Pancreas (tissue), 10 donors: ENCODE measurements at regions not wholly inside any gene's neighbourhood (a gene's known extent, or its start where the extent isn't known, plus 50 kb on each side); places are given as distances from the start of the nearest gene placed in this dataset.

Experiments used
- ATAC-seq, 4 donors: fragments of 200-7000 bp; cut with Tn5 transposase; one replicate each; pipeline versions ENCODE4 v1.8.0 to v1.9.1; 2020; ENCODE audit warnings: mild to moderate bottlenecking in 4 of 4, moderate library complexity in 4 of 4
- DNase-seq, 6 donors: peaks; one replicate each; pipeline ENCODE4 v3.0.0-alpha.2; 2020
- FAIRE-seq: peaks from 2 replicates; lab custom pipeline; 2012; peaks lifted over from hg19 to GRCh38; lab: Jason Lieb, UNC
- H3K27ac ChIP-seq, 4 donors: fragments of 200-600 bp; sonication (generic); 1 replicate in 3 of 4; 2 replicates in 1 of 4; pipeline versions ENCODE4 v1.5.0 to v1.8.0; 2020
- H3K27me3 ChIP-seq, 4 donors: fragments of 200-600 bp; one replicate each; pipeline ENCODE4 v1.8.0; 2021
- H3K36me3 ChIP-seq, 3 donors: fragments of 200-600 bp; sonication (generic) in 1 of 3; one replicate each; pipeline versions ENCODE4 v1.5.0 to v1.8.0; 2020 to 2021
- H3K4me1 ChIP-seq, 3 donors: fragments of 200-600 bp; one replicate each; pipeline ENCODE4 v1.8.0; 2021
- H3K4me3 ChIP-seq, 4 donors: fragments of 200-600 bp; sonication (generic) in 2 of 4; one replicate each; pipeline versions ENCODE4 v1.5.0 to v1.8.0; 2020 to 2021
- H3K9me3 ChIP-seq, 4 donors: fragments of 200-600 bp; one replicate each; pipeline ENCODE4 v1.8.0; 2021
- WGBS, 2 donors: extraction: QIAGEN DNeasy Blood & Tissue Kit; methylation state at CpG; one replicate each; pipeline ENCODE4 v1.1.7; 2013; 5-methylcytosine and 5-hydroxymethylcytosine counted together
- intact Hi-C, 3 donors: fragments of 100-400 bp; cut with DNase I; formaldehyde crosslinking; loops; one replicate each; pipeline versions ENCODE4 v1.11.1 to v1.14.2; 2022
- TF ChIP-seq, protein P1 (sequence below), 4 donors: fragments of 200-600 bp; sonication (generic) in 3 of 4; IDR thresholded peaks; one replicate each; pipeline versions ENCODE4 v1.5.0 to v1.8.0; 2021; ENCODE audit warnings: antibody characterized with exemption in 4 of 4
- donor health status: healthy with polysubstance abuse.
- donor health status: DM: no; HTN: no; CAD: no; lungs with moderate emphysema.
- donor health status: DM: no; HTN: no; CAD: no.
- donor health status: control.
- donor health status: control.
- donor health status: Bipolar disorder and iron deficiency.
- donor health status: DM: yes; HTN: yes; CAD: no.
- donor health status: DM: no; HTN: no; CAD: no.
- donor health status: DM: no; HTN: no; CAD: no.
- donor health status: DM: yes; HTN: yes; CAD: no.

DNA sequence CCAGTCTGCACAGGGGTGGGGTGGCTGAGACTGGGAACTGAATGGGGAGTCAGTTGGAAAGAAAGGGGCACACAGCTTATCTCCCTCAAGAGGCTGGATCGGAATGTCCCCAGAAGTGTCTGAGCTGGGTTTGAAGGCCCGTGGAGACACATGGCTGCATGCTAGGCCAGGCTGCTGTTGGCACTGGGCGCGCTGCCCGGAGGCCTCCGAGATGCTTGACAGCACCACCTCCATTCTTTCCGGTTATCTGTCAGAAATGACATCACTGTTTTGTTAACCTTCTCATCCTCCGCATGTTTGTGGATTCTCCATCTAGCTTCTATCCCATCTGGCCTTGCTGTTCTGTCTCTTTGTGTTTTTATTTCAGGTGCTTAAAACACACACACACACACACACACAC is 85.5 kb downstream of the APIP start:
- TF ChIP-seq, protein P1, sequence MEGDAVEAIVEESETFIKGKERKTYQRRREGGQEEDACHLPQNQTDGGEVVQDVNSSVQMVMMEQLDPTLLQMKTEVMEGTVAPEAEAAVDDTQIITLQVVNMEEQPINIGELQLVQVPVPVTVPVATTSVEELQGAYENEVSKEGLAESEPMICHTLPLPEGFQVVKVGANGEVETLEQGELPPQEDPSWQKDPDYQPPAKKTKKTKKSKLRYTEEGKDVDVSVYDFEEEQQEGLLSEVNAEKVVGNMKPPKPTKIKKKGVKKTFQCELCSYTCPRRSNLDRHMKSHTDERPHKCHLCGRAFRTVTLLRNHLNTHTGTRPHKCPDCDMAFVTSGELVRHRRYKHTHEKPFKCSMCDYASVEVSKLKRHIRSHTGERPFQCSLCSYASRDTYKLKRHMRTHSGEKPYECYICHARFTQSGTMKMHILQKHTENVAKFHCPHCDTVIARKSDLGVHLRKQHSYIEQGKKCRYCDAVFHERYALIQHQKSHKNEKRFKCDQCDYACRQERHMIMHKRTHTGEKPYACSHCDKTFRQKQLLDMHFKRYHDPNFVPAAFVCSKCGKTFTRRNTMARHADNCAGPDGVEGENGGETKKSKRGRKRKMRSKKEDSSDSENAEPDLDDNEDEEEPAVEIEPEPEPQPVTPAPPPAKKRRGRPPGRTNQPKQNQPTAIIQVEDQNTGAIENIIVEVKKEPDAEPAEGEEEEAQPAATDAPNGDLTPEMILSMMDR (IDR thresholded peaks at IDR 0.05) = no peak
- Histone ChIP-seq H3K27ac (no peak overlapping the region), H3K9me3 (no peaks in the 10 kb centered on the region), H3K27me3 (no peaks in the 10 kb centered on the region), H3K4me1 (no peaks in the 10 kb centered on the region), H3K4me3 (no peak overlapping the region), H3K36me3 (no peaks in the 10 kb centered on the region)
- intact Hi-C loops = no loop called here
- no peak for FAIRE-seq
- no peak for ATAC-seq
- DNase-seq = no peak
- WGBS, 2 donors = 82 to 91% methylated on average over 8 of the region's 8 CpGs

DNA sequence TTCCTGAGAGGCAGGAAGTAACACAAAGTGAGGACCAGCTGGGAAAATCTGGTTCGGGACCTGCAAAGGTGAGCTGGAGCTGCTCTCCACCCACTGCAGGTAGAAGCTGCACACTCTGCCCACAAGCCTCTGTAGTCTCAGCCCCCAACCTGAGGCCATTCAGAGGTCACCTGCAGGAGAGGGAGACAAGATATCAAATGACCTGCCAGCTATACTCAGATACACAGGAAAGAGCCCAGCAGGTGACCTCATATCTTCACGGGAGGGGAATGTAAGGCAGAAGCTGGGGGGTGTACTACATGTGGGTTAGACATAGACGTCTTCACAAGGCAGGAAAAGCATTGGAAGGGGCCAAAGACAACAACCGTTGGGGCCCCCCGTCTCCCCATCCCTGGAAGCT is 86.1 kb downstream of the APIP start:
- ATAC-seq (no peak), DNase-seq (no peak), FAIRE-seq (no peak)
- intact Hi-C loops = no loop called here
- H3K4me3 ChIP-seq = no peak overlapping the region
- no peaks in the 10 kb centered on the region for H3K36me3 ChIP-seq
- H3K27me3 ChIP-seq = no peaks in the 10 kb centered on the region
- no peaks in the 10 kb centered on the region for H3K9me3 ChIP-seq
- TF ChIP-seq, protein P1 (IDR thresholded peaks at IDR 0.05) = no peak
- H3K4me1 ChIP-seq = no peaks in the 10 kb centered on the region
- H3K27ac ChIP-seq = no peak overlapping the region
- WGBS, 2 donors = 51 to 58% methylated on average over 5 of the region's 5 CpGs

GRCh38 chr11:34827228-34827627 is 89.0 kb downstream of the APIP start:
- WGBS, 2 donors = 86 to 92% methylated on average over 1 of the region's 1 CpG
- Histone ChIP-seq H3K4me3 (no peak overlapping the region), H3K4me1 (no peaks in the 10 kb centered on the region), H3K36me3 (no peaks in the 10 kb centered on the region), H3K27me3 (no peaks in the 10 kb centered on the region), H3K27ac (peak overlapping the region in 2 of 4 donors; percentile 0 to 57), H3K9me3 (no peaks in the 10 kb centered on the region)
- DNase-seq (no peak), FAIRE-seq (no peak), ATAC-seq (no peak)
- TF ChIP-seq, protein P1 (IDR thresholded peaks at IDR 0.05) = no peak
- intact Hi-C loops = no loop called here

GRCh38 chr11:34826384-34826726 is 89.8 kb downstream of the APIP start:
- no peaks in the 10 kb centered on the region for H3K4me1 ChIP-seq
- DNase-seq = no peak
- FAIRE-seq = no peak
- no peak overlapping the region for H3K4me3 ChIP-seq
- no peaks in the 10 kb centered on the region for H3K27me3 ChIP-seq
- 61 to 65% methylated on average over 1 of the region's 1 CpG for WGBS, 2 donors
- H3K27ac ChIP-seq = peak overlapping the region in 3 of 4 donors; percentile 39 to 57 (median 56)
- TF ChIP-seq, protein P1 (IDR thresholded peaks at IDR 0.05) = no peak
- no peaks in the 10 kb centered on the region for H3K36me3 ChIP-seq
- no peak for ATAC-seq
- H3K9me3 ChIP-seq = no peaks in the 10 kb centered on the region
- intact Hi-C loops = no loop called here

DNA sequence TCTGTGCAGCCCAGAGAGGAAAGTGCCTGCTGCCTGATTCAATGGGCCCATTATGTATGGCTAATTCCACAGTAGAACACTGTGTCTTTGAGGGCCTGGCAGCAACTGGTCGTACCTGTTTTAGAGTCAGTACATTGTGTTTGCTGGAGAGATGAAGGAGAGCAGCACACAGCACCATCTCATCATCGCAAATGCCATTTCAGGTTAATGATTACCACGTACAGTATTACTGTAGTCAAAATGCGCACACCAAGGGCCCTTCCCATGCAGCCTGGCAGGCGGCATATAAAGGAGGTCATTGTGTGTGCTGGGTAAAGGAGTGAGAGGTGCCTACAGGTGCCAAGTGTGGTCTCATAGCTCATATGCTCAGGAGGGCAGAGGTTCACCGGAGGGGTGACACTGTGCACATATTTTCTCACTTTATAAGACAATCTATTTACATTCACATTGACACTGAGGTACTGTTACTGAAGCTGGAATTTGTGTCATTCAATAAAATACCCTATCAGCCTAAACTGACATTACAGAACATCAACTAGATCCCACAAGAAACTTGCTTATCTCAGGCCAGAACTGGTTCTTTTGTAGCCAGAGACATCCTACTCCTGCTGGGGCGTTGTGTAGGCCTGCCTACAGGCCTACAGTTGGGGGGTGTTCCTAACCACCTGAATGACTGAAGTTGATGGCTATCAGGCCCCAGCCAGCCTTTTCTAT is 90.4 kb downstream of the APIP start:
- intact Hi-C loops = no loop called here
- Histone ChIP-seq H3K4me1 (no peaks in the 10 kb centered on the region), H3K9me3 (no peaks in the 10 kb centered on the region), H3K27me3 (no peaks in the 10 kb centered on the region), H3K27ac (peak overlapping the region; percentile 39 to 69 (median 56)), H3K36me3 (no peaks in the 10 kb centered on the region), H3K4me3 (no peak overlapping the region)
- ATAC-seq = peak; percentile 79 to 93 (median 88)
- 45 to 53% methylated on average over 7 of the region's 7 CpGs for WGBS, 2 donors
- DNase-seq = peak in 4 of 6 donors; percentile 39 to 55 (median 42)
- FAIRE-seq = no peak
- TF ChIP-seq, protein P1 (IDR thresholded peaks at IDR 0.05) = no peak
